ENCODE measurements at regions not wholly inside any gene's neighbourhood (a gene's known extent, or its start where the extent isn't known, plus 50 kb on each side); places are given as distances from the start of the nearest gene placed in this dataset.

GRCh38 chr4:59834943-59835342 lies 1365.2 kb upstream of the ADGRL3 start:
- no peak for TF ChIP-seq CTCF (conservative IDR thresholded peaks at IDR 0.05)
- Mint-ChIP-seq H3K27ac (no peak overlapping the region), H3K27me3 (no peaks in the 10 kb centered on the region), H3K9me3 (no peaks in the 10 kb centered on the region), H3K4me3 (no peak overlapping the region), H3K4me1 (ENCODE audit: unreplicated experiment) (no peaks in the 10 kb centered on the region), H3K36me3 (no peaks in the 10 kb centered on the region)
- DNase-seq (ENCODE audit: extremely low spot score, unreplicated experiment), result no peak

GRCh38 chr4:59837751-59838150 lies 1362.4 kb upstream of the ADGRL3 start:
- H3K4me1 Mint-ChIP-seq (ENCODE audit: unreplicated experiment), result no peaks in the 10 kb centered on the region
- no peak overlapping the region for H3K4me3 Mint-ChIP-seq
- no peaks in the 10 kb centered on the region for H3K27me3 Mint-ChIP-seq
- TF ChIP-seq CTCF (conservative IDR thresholded peaks at IDR 0.05), result no peak
- H3K9me3 Mint-ChIP-seq, result no peaks in the 10 kb centered on the region
- DNase-seq (ENCODE audit: extremely low spot score, unreplicated experiment), result no peak
- H3K36me3 Mint-ChIP-seq, result no peaks in the 10 kb centered on the region
- H3K27ac Mint-ChIP-seq, result no peak overlapping the region

DNA sequence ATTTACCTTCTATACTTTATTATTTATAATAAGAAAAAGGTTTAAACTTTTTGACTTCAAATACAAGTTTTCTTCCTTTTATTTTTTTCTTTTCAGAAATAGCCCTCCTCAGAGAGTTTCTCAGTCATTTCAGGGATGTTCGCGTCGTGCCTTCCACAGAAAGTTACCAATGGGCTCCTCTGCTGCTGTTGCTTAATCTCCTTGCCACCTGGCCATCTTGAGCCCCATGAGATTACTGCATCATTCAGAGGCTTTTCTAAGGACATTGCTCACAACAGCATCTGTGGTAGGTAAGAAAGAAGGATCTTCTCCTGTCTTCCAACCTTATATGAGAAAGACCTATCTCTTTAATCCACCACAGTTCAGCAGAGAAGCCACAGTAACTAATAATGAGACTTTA lies 1361.9 kb upstream of the ADGRL3 start:
- H3K9me3 Mint-ChIP-seq, result no peaks in the 10 kb centered on the region
- DNase-seq (ENCODE audit: extremely low spot score, unreplicated experiment), result no peak
- no peak overlapping the region for H3K27ac Mint-ChIP-seq

DNA sequence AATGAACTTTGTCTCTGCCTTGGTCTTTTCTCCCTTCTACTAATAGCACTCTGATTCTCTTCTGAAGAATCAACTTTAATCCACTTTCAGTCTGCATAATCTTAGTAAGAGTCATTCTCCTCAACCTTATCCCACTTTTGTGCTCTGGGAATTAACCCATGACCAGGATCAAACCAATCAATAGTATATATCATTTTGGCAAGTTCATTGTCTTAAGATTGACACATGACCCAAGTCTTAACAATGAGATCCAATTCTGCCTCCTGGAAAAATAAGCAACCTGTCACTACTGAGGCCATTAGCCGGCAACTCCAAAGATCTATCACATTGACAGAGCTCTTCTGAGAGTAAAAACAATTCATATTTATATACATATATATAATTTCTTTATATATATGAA lies 1358.4 kb upstream of the ADGRL3 start:
- H3K27ac Mint-ChIP-seq, result no peak overlapping the region
- H3K9me3 Mint-ChIP-seq, result peaks cover 5% of the 10 kb centered on the region
- H3K4me3 Mint-ChIP-seq, result no peak overlapping the region
- no peaks in the 10 kb centered on the region for H3K4me1 Mint-ChIP-seq (ENCODE audit: unreplicated experiment)
- DNase-seq (ENCODE audit: extremely low spot score, unreplicated experiment), result no peak
- H3K27me3 Mint-ChIP-seq, result no peaks in the 10 kb centered on the region
- no peak for TF ChIP-seq CTCF (conservative IDR thresholded peaks at IDR 0.05)
- no peaks in the 10 kb centered on the region for H3K36me3 Mint-ChIP-seq

More for the DNA sequence above, 1361.9 kb upstream of the ADGRL3 start:
- Mint-ChIP-seq H3K27me3 (no peaks in the 10 kb centered on the region), H3K4me1 (ENCODE audit: unreplicated experiment) (no peaks in the 10 kb centered on the region), H3K4me3 (no peak overlapping the region), H3K36me3 (no peaks in the 10 kb centered on the region)
- TF ChIP-seq CTCF (conservative IDR thresholded peaks at IDR 0.05), result no peak

GRCh38 chr4:59848457-59848856 lies 1351.7 kb upstream of the ADGRL3 start:
- no peak for TF ChIP-seq CTCF (conservative IDR thresholded peaks at IDR 0.05)
- H3K9me3 Mint-ChIP-seq, result peaks cover 5% of the 10 kb centered on the region
- H3K4me3 Mint-ChIP-seq, result no peak overlapping the region
- H3K4me1 Mint-ChIP-seq (ENCODE audit: unreplicated experiment), result no peaks in the 10 kb centered on the region
- H3K36me3 Mint-ChIP-seq, result no peaks in the 10 kb centered on the region
- DNase-seq (ENCODE audit: extremely low spot score, unreplicated experiment), result no peak
- no peaks in the 10 kb centered on the region for H3K27me3 Mint-ChIP-seq
- H3K27ac Mint-ChIP-seq, result no peak overlapping the region

Measured in type B pancreatic cell (in vitro differentiated cells).